GM18873 (cell line): ENCODE measurements at regions not wholly inside any gene's neighbourhood (a gene's known extent, or its start where the extent isn't known, plus 50 kb on each side); places are given as distances from the start of the nearest gene placed in this dataset.
"Not testable (repeated sequence)": the region's sequence is repeated elsewhere in the genome, so short reads cannot be mapped to it uniquely, and the experiment has no call there.

ENCODE experiments used
- ATAC-seq: cut with Tn5 transposase; IDR thresholded peaks from one replicate; pipeline ENCODE4 v1.9.1; 2021; ENCODE audit warnings: mild to moderate bottlenecking, moderate library complexity, moderate number of reproducible peaks; ENCODE audit not compliant: unreplicated experiment, low FRiP score

- peak; percentile 32 for ATAC-seq
Observed at GRCh38 chr1:67609577-67610341, 75.2 kb upstream of the GADD45A start.

- ATAC-seq, result no peak
Observed at GRCh38 chr1:67610450-67610849, 74.6 kb upstream of the GADD45A start.

GRCh38 chr1:67611846-67612245 is 73.2 kb upstream of the GADD45A start:
- ATAC-seq, result no peak

GRCh38 chr1:67612788-67613241 is 72.2 kb upstream of the GADD45A start:
- ATAC-seq, result no peak

- not testable (repeated sequence) for ATAC-seq
Observed at GRCh38 chr1:67613479-67613878, 71.5 kb upstream of the GADD45A start.

- no peak for ATAC-seq
Observed at GRCh38 chr1:67614511-67614934, 70.5 kb upstream of the GADD45A start.

- ATAC-seq, result no peak
Observed at GRCh38 chr1:67615886-67616285, 69.1 kb upstream of the GADD45A start.

GRCh38 chr1:67616394-67616985 is 68.5 kb upstream of the GADD45A start:
- ATAC-seq, result no peak

GRCh38 chr1:67618285-67619018 is 66.5 kb upstream of the GADD45A start:
- ATAC-seq, result no peak

- no peak for ATAC-seq
Observed at GRCh38 chr1:67619080-67619479, 65.9 kb upstream of the GADD45A start.

GRCh38 chr1:67623906-67624305 is 61.1 kb upstream of the GADD45A start:
- ATAC-seq, result no peak

- no peak for ATAC-seq
Observed at GRCh38 chr1:67624680-67625079, 60.3 kb upstream of the GADD45A start.

- no peak for ATAC-seq
Observed at GRCh38 chr1:67626090-67626860, 58.7 kb upstream of the GADD45A start.

GRCh38 chr1:67626861-67627235 is 58.2 kb upstream of the GADD45A start:
- no peak for ATAC-seq

GRCh38 chr1:67627336-67627735 is 57.7 kb upstream of the GADD45A start:
- no peak for ATAC-seq

- ATAC-seq, result no peak
Observed at GRCh38 chr1:67627906-67628305, 57.1 kb upstream of the GADD45A start.

- no peak for ATAC-seq
Observed at GRCh38 chr1:67629370-67630075, 55.5 kb upstream of the GADD45A start.

GRCh38 chr1:67630438-67631045 is 54.5 kb upstream of the GADD45A start:
- ATAC-seq, result no peak

GRCh38 chr1:67632356-67632755 is 52.6 kb upstream of the GADD45A start:
- ATAC-seq, result no peak
